ENCODE measurements at regions not wholly inside any gene's neighbourhood (a gene's known extent, or its start where the extent isn't known, plus 50 kb on each side); places are given as distances from the start of the nearest gene placed in this dataset.

GRCh38 chr14:21941885-21942284 lies 268.3 kb upstream of the OR4E1 start:
- TF ChIP-seq REST (IDR thresholded peaks at IDR 0.05; ENCODE audit: low read depth, low read length): no peak
- TF ChIP-seq, protein P1, sequence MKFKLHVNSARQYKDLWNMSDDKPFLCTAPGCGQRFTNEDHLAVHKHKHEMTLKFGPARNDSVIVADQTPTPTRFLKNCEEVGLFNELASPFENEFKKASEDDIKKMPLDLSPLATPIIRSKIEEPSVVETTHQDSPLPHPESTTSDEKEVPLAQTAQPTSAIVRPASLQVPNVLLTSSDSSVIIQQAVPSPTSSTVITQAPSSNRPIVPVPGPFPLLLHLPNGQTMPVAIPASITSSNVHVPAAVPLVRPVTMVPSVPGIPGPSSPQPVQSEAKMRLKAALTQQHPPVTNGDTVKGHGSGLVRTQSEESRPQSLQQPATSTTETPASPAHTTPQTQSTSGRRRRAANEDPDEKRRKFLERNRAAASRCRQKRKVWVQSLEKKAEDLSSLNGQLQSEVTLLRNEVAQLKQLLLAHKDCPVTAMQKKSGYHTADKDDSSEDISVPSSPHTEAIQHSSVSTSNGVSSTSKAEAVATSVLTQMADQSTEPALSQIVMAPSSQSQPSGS (IDR thresholded peaks at IDR 0.05; ENCODE audit: low read length): no peak
- TF ChIP-seq, protein P2, sequence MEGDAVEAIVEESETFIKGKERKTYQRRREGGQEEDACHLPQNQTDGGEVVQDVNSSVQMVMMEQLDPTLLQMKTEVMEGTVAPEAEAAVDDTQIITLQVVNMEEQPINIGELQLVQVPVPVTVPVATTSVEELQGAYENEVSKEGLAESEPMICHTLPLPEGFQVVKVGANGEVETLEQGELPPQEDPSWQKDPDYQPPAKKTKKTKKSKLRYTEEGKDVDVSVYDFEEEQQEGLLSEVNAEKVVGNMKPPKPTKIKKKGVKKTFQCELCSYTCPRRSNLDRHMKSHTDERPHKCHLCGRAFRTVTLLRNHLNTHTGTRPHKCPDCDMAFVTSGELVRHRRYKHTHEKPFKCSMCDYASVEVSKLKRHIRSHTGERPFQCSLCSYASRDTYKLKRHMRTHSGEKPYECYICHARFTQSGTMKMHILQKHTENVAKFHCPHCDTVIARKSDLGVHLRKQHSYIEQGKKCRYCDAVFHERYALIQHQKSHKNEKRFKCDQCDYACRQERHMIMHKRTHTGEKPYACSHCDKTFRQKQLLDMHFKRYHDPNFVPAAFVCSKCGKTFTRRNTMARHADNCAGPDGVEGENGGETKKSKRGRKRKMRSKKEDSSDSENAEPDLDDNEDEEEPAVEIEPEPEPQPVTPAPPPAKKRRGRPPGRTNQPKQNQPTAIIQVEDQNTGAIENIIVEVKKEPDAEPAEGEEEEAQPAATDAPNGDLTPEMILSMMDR (IDR thresholded peaks at IDR 0.05 in 2 of 3, conservative IDR thresholded peaks at IDR 0.05 in 1 of 3; ENCODE audit: control insufficient read depth in 2 of 3, extremely low read depth in 1 of 3, insufficient read depth in 1 of 3, low read depth in 3 of 3, low read length in 3 of 3): no peak
- TF ChIP-seq POLR2A (IDR thresholded peaks at IDR 0.05; ENCODE audit: low read depth, low read length): no peak
- no peak for TF ChIP-seq SREBF2 (IDR thresholded peaks at IDR 0.05; ENCODE audit: low read length)
- TF ChIP-seq MAX (IDR thresholded peaks at IDR 0.05; ENCODE audit: low read depth, low read length): no peak
- TF ChIP-seq MTA2 (IDR thresholded peaks at IDR 0.05; ENCODE audit: low read depth): no peak
- no peak for TF ChIP-seq NBN (IDR thresholded peaks at IDR 0.05)
